Loucy (cell line): ENCODE measurements at regions not wholly inside any gene's neighbourhood (a gene's known extent, or its start where the extent isn't known, plus 50 kb on each side); places are given as distances from the start of the nearest gene placed in this dataset.

Experiments used
- CTCF ChIP-seq: fragments of 200-600 bp; sonication (generic); conservative IDR thresholded peaks from 2 replicates; pipeline ENCODE4 v1.5.1; 2014; ENCODE audit warnings: mild to moderate bottlenecking, antibody characterized with exemption, low read length
- EZH2phosphoT487 ChIP-seq: fragments of 200-600 bp; IDR thresholded peaks from 2 replicates; pipeline ENCODE4 v1.6.1; 2018; ENCODE audit warnings: antibody characterized with exemption, mild to moderate bottlenecking, moderate library complexity, borderline replicate concordance

- TF ChIP-seq CTCF: no peak
- TF ChIP-seq EZH2phosphoT487: no peak
Measured at GRCh38 chr13:30042891-30043630, 192.6 kb upstream of the UBL3 start.
